CD4-positive, CD25-positive, alpha-beta regulatory T cell (primary cell): ENCODE measurements at regions not wholly inside any gene's neighbourhood (a gene's known extent, or its start where the extent isn't known, plus 50 kb on each side); places are given as distances from the start of the nearest gene placed in this dataset.
"Not testable (repeated sequence)": the region's sequence is repeated elsewhere in the genome, so short reads cannot be mapped to it uniquely, and the experiment has no call there.

Experiments
- ATAC-seq, 2 donors: fragments of 150-1000 bp; cut with Tn5 transposase; one replicate each; pipeline ENCODE4 v1.10.0; 2021; ENCODE audit warnings: low read depth in 2 of 2, moderate number of reproducible peaks in 2 of 2, moderate library complexity in 1 of 2
- DNase-seq, 3 donors: peaks; one replicate each; pipeline versions ENCODE4 v3.0.0 to v3.0.0-alpha.2; 2012 to 2022; ENCODE audit warnings: mixed read lengths in 1 of 3
- H3K27ac ChIP-seq: one replicate; pipeline ENCODE4 v1.7.0; 2013; ENCODE audit warnings: mild to moderate bottlenecking, low read length; ENCODE audit not compliant: insufficient read depth, poor library complexity, severe bottlenecking
- H3K27me3 ChIP-seq: one replicate; pipeline ENCODE4 v1.7.0; 2013; ENCODE audit warnings: low read length; ENCODE audit not compliant: control insufficient read depth, insufficient read depth
- H3K36me3 ChIP-seq: one replicate; pipeline ENCODE4 v1.7.0; 2013; ENCODE audit warnings: mild to moderate bottlenecking, low read length, moderate library complexity; ENCODE audit not compliant: control insufficient read depth, insufficient read depth
- H3K4me1 ChIP-seq: 2 replicates; pipeline ENCODE4 v1.7.0; 2013; ENCODE audit warnings: mild to moderate bottlenecking, low read length; ENCODE audit not compliant: insufficient read depth, control insufficient read depth, poor library complexity, severe bottlenecking
- H3K4me3 ChIP-seq: one replicate; pipeline ENCODE4 v1.7.0; 2013; ENCODE audit warnings: low read depth, mild to moderate bottlenecking, low read length, moderate library complexity
- H3K9me3 ChIP-seq, 2 experiments: 1 replicate in 1 of 2; 2 replicates in 1 of 2; pipeline ENCODE4 v1.7.0; 2013; ENCODE audit warnings: low read length in 2 of 2, mild to moderate bottlenecking in 1 of 2, moderate library complexity in 1 of 2; ENCODE audit not compliant: control insufficient read depth in 2 of 2
- H3K27ac Mint-ChIP-seq, 3 donors: one replicate each; pipeline ENCODE4 v1.8.0; 2020 to 2022; ENCODE audit warnings: mild to moderate bottlenecking in 3 of 3, mixed read lengths in 3 of 3, moderate library complexity in 2 of 3
- H3K27me3 Mint-ChIP-seq: one replicate; pipeline ENCODE4 v1.8.0; 2022; ENCODE audit warnings: mild to moderate bottlenecking, mixed read lengths
- H3K36me3 Mint-ChIP-seq: one replicate; pipeline ENCODE4 v1.8.0; 2020; ENCODE audit warnings: mixed read lengths
- H3K4me1 Mint-ChIP-seq, 4 donors: one replicate each; pipeline ENCODE4 v1.8.0; 2020 to 2022; ENCODE audit warnings: mixed read lengths in 4 of 4, mild to moderate bottlenecking in 1 of 4
- H3K4me3 Mint-ChIP-seq, 4 donors: one replicate each; pipeline ENCODE4 v1.8.0; 2020 to 2022; ENCODE audit warnings: mild to moderate bottlenecking in 4 of 4, mixed read lengths in 4 of 4, moderate library complexity in 3 of 4
- H3K9me3 Mint-ChIP-seq, 7 donors: one replicate each; pipeline ENCODE4 v1.8.0; 2020 to 2022; ENCODE audit warnings: mixed read lengths in 7 of 7, mild to moderate bottlenecking in 3 of 7, moderate library complexity in 2 of 7

GRCh38 chr2:87633287-87633963 lies 114.5 kb upstream of the PLGLB2 start:
- H3K27me3 ChIP-seq, H3K27ac ChIP-seq, H3K36me3 ChIP-seq, H3K4me3 ChIP-seq, H3K4me1 Mint-ChIP-seq, H3K36me3 Mint-ChIP-seq, H3K9me3 ChIP-seq, H3K9me3 Mint-ChIP-seq, DNase-seq, ATAC-seq, H3K4me1 ChIP-seq, H3K4me3 Mint-ChIP-seq, H3K27me3 Mint-ChIP-seq: not testable (repeated sequence)
- peak overlapping the region in 2 of 3 donors; percentile 38 to 67 for H3K27ac Mint-ChIP-seq

- H3K9me3 ChIP-seq, H3K9me3 Mint-ChIP-seq, H3K4me1 ChIP-seq, H3K27me3 Mint-ChIP-seq, H3K4me3 ChIP-seq, H3K4me3 Mint-ChIP-seq, H3K27ac ChIP-seq, H3K36me3 Mint-ChIP-seq, H3K36me3 ChIP-seq, DNase-seq, ATAC-seq, H3K4me1 Mint-ChIP-seq, H3K27me3 ChIP-seq: not testable (repeated sequence)
- peak overlapping the region in 1 of 3 donors; percentile 56 for H3K27ac Mint-ChIP-seq
Measured at GRCh38 chr2:87634106-87634505, 113.8 kb upstream of the PLGLB2 start.

GRCh38 chr2:87634971-87635650 lies 112.8 kb upstream of the PLGLB2 start:
- not testable (repeated sequence) for H3K27me3 Mint-ChIP-seq, H3K36me3 Mint-ChIP-seq, H3K27ac ChIP-seq, H3K4me1 ChIP-seq, DNase-seq, H3K4me1 Mint-ChIP-seq, H3K4me3 ChIP-seq, H3K36me3 ChIP-seq, H3K9me3 Mint-ChIP-seq, H3K4me3 Mint-ChIP-seq, H3K9me3 ChIP-seq, H3K27me3 ChIP-seq
- H3K27ac Mint-ChIP-seq: peak overlapping the region in 1 of 3 donors; percentile 83
- ATAC-seq: peak; percentile 58 to 60

- H3K27ac Mint-ChIP-seq, H3K4me3 ChIP-seq, DNase-seq, H3K27ac ChIP-seq, H3K36me3 ChIP-seq, H3K4me1 Mint-ChIP-seq, H3K4me1 ChIP-seq, H3K27me3 ChIP-seq, H3K9me3 ChIP-seq, H3K4me3 Mint-ChIP-seq, ATAC-seq, H3K9me3 Mint-ChIP-seq, H3K36me3 Mint-ChIP-seq, H3K27me3 Mint-ChIP-seq: not testable (repeated sequence)
Measured at GRCh38 chr2:87636246-87636645, 111.6 kb upstream of the PLGLB2 start.

- H3K4me3 Mint-ChIP-seq, H3K36me3 Mint-ChIP-seq, ATAC-seq: not testable (repeated sequence)
Measured at GRCh38 chr2:87636735-87637134, 111.2 kb upstream of the PLGLB2 start.

GRCh38 chr2:87637249-87637990 lies 110.5 kb upstream of the PLGLB2 start:
- H3K9me3 ChIP-seq, H3K27me3 ChIP-seq, H3K4me3 ChIP-seq, H3K27me3 Mint-ChIP-seq, H3K27ac ChIP-seq, H3K4me1 Mint-ChIP-seq, H3K36me3 Mint-ChIP-seq, H3K4me1 ChIP-seq, ATAC-seq, H3K9me3 Mint-ChIP-seq, DNase-seq, H3K27ac Mint-ChIP-seq, H3K4me3 Mint-ChIP-seq, H3K36me3 ChIP-seq: not testable (repeated sequence)

More at GRCh38 chr2:87636735-87637134, 111.2 kb upstream of the PLGLB2 start:
- H3K27me3 ChIP-seq, H3K27ac ChIP-seq, H3K27me3 Mint-ChIP-seq, H3K4me1 ChIP-seq, H3K9me3 Mint-ChIP-seq, H3K9me3 ChIP-seq, H3K36me3 ChIP-seq, H3K4me1 Mint-ChIP-seq, DNase-seq, H3K4me3 ChIP-seq: not testable (repeated sequence)
- H3K27ac Mint-ChIP-seq: peak overlapping the region in 1 of 3 donors; percentile 74

GRCh38 chr2:87638114-87638807 lies 109.6 kb upstream of the PLGLB2 start:
- not testable (repeated sequence) for H3K36me3 Mint-ChIP-seq, H3K4me1 Mint-ChIP-seq, H3K27ac ChIP-seq, ATAC-seq, H3K4me3 ChIP-seq, H3K27me3 Mint-ChIP-seq, DNase-seq, H3K9me3 Mint-ChIP-seq, H3K4me1 ChIP-seq, H3K27me3 ChIP-seq, H3K36me3 ChIP-seq, H3K9me3 ChIP-seq, H3K27ac Mint-ChIP-seq
- peak overlapping the region in 1 of 4 donors; percentile 51 for H3K4me3 Mint-ChIP-seq
